ENCODE measurements at regions not wholly inside any gene's neighbourhood (a gene's known extent, or its start where the extent isn't known, plus 50 kb on each side); places are given as distances from the start of the nearest gene placed in this dataset.

DNA sequence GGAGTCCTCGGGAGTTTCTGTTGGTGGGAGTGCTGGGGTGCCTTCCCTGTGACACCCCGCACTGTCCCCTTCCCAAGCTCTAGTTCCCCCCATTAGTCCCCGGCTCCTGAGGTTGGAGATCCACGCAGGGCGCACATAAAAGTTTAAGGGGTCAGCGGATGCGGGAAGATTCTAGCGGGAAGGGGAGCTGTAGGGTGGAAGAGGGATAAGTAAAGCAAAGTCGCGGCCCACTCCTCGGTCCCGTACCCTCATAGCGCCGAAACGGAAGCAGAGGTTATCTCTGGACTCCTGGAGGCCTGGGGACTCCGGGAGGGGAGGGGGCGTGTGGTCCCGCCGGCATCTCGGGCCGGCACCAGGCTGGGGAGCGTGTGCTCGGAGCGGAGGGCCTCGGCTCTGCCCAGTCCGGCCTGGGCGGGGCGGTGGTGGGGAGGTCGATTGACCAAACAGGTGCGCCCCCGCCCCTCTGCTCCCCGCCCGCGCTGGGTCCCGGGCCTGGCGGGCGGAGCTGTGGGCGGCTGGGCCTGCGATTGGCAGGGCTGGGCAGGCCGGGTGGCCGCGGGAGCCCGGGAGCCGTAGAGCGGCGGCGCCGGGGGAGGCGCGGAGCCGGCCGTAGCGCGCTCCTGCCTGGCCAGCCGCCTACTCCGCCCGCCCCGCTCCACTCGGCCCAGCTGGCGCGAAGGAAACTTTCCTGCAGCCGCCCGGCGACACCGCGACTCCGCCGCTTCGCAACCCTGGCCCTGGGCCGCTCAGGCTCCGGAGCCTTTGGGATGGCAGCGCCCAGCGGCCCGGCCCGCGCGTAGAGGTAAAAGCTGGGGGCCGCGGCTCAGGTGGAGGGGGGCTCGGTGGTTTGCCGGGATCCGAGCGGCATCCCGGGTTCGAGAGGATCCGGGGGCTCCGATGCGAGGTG, 52.2 kb upstream of the DAB2IP start:
- in situ Hi-C loops (cut with MboI; ENCODE audit: low sequenced_read_pairs) = no loop called here

GRCh38 chr9:121599872-121600585, 51.4 kb upstream of the DAB2IP start:
- in situ Hi-C loops (cut with MboI; ENCODE audit: low sequenced_read_pairs) = no loop called here

- in situ Hi-C loops (cut with MboI; ENCODE audit: low sequenced_read_pairs) = no loop called here
These were observed 50.2 kb upstream of the DAB2IP start for GRCh38 chr9:121601194-121601593.
